SK-N-SH (cell line): ENCODE measurements at regions not wholly inside any gene's neighbourhood (a gene's known extent, or its start where the extent isn't known, plus 50 kb on each side); places are given as distances from the start of the nearest gene placed in this dataset.

Source experiments
- CTCF ChIP-seq: fragments of 200-600 bp; sonication (generic); IDR thresholded peaks from 2 replicates; pipeline ENCODE4 v1.6.1; 2017; ENCODE audit warnings: antibody characterized with exemption, mild to moderate bottlenecking, moderate library complexity
- POLR2AphosphoS5 ChIP-seq: IDR thresholded peaks from 2 replicates; pipeline ENCODE4 v1.6.1; 2012; ENCODE audit warnings: low read depth, low read length
- YY1 ChIP-seq: IDR thresholded peaks from 2 replicates; pipeline ENCODE4 v1.4.0; 2012; ENCODE audit warnings: low read depth, mild to moderate bottlenecking
- TF ChIP-seq, protein P1 (sequence below): fragments of 150-350 bp; IDR thresholded peaks from 2 replicates; pipeline ENCODE4 v1.6.1; 2017; ENCODE audit warnings: antibody characterized with exemption, low read length, low read depth, borderline replicate concordance

DNA sequence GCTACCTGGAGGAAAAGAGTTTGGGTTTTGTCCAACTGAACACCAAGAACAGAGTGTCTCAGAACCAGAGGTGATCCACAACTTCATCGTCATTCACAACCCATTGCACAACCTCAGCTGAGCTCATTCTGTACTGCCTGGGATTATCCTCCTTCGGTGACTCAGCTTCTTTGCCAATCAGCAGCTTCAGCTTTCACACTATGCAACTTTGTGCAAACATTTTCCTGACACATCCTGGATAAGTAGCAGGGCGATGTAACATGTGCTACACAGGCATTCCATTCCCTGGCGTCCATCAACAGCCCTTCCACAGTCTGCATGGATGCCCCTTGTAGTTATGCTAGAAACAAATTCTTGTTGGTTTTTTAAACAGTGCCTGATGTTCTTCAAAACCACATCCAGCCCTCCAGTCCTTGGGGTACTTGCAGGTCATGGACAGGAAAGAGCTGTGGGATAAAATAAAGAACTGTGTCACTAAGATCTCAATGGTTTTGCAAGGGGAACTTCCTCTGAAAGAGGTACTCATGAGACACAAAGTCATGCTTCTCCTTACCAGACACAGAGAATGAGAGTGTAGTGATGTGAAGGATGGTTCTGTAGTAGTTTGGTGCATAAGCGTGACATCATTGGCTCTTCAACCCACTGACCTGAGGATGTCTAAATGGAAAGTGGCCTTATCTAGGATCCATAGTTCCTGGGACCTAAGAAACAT is 478.5 kb downstream of the KIF20B start:
- TF ChIP-seq, protein P1, sequence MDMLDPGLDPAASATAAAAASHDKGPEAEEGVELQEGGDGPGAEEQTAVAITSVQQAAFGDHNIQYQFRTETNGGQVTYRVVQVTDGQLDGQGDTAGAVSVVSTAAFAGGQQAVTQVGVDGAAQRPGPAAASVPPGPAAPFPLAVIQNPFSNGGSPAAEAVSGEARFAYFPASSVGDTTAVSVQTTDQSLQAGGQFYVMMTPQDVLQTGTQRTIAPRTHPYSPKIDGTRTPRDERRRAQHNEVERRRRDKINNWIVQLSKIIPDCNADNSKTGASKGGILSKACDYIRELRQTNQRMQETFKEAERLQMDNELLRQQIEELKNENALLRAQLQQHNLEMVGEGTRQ = no peak
- no peak for TF ChIP-seq CTCF
- TF ChIP-seq POLR2AphosphoS5 = no peak
- no peak for TF ChIP-seq YY1
